Bronchial epithelial cell (primary cell): ENCODE measurements at regions not wholly inside any gene's neighbourhood (a gene's known extent, or its start where the extent isn't known, plus 50 kb on each side); places are given as distances from the start of the nearest gene placed in this dataset.

Source experiments
- DNase-seq: peaks from one replicate; pipeline ENCODE4 v3.0.0-alpha.2; 2010; ENCODE audit warnings: low read depth
- FAIRE-seq: peaks from 2 replicates; lab custom pipeline; 2011; peaks lifted over from hg19 to GRCh38; lab: Jason Lieb, UNC
- H3K27me3 ChIP-seq: 2 replicates; pipeline ENCODE4 v1.5.1; 2011; ENCODE audit warnings: low read length; ENCODE audit not compliant: control insufficient read depth, insufficient read depth
- H3K36me3 ChIP-seq: 2 replicates; pipeline ENCODE4 v1.5.1; 2011; ENCODE audit warnings: low read length; ENCODE audit not compliant: control insufficient read depth, insufficient read depth
- H3K4me3 ChIP-seq: 2 replicates; pipeline ENCODE4 v1.5.1; 2011; ENCODE audit warnings: mild to moderate bottlenecking, low read depth, low read length, control low read depth
- TF ChIP-seq, protein P1 (sequence below): IDR thresholded peaks from 2 replicates; pipeline ENCODE4 v1.5.1; 2011; ENCODE audit warnings: mild to moderate bottlenecking, moderate library complexity, low read length, control low read depth, inconsistent platforms; ENCODE audit not compliant: insufficient read depth, severe bottlenecking

DNA sequence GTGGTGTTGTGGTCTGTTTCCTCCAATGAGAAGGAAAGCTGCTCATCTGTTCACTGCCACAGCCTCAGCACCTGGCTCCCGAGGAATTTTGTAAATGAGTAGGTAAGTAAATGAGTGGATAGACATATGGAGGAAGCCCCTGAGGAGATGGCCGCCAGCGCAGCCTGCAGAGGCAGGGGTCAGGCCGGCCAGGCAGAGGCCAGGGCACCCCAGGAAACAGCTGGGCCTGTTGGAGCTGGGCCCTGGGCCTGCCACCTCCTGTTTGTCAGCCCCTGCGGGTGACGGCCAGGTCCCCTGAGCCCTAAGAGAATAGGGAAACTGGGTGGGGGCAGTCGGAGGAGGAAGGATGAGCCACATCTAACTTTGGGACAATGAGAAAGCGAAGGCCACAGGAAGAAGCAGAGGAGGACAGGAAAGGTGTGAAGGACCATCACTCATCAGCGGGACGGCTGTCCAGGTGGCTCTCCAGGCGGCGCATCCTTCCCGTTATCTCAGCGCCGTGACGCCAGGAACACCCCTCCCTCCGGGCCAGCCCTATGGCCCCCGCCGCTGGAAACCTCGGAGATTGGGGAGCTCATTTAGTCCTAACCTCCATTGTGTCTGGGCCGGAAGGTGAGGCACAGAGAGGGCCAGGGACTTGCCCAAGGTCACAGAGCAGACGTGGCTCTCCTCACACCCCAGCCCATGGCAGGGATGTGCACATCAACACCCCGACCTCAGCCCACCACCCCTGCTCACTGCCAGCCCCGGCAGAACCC lies 142.3 kb upstream of the UNC5B start:
- Histone ChIP-seq H3K36me3 (no peaks in the 10 kb centered on the region), H3K4me3 (no peak overlapping the region), H3K27me3 (peaks cover 6% of the 10 kb centered on the region)
- TF ChIP-seq, protein P1, sequence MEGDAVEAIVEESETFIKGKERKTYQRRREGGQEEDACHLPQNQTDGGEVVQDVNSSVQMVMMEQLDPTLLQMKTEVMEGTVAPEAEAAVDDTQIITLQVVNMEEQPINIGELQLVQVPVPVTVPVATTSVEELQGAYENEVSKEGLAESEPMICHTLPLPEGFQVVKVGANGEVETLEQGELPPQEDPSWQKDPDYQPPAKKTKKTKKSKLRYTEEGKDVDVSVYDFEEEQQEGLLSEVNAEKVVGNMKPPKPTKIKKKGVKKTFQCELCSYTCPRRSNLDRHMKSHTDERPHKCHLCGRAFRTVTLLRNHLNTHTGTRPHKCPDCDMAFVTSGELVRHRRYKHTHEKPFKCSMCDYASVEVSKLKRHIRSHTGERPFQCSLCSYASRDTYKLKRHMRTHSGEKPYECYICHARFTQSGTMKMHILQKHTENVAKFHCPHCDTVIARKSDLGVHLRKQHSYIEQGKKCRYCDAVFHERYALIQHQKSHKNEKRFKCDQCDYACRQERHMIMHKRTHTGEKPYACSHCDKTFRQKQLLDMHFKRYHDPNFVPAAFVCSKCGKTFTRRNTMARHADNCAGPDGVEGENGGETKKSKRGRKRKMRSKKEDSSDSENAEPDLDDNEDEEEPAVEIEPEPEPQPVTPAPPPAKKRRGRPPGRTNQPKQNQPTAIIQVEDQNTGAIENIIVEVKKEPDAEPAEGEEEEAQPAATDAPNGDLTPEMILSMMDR, result no peak
- FAIRE-seq (no peak), DNase-seq (no peak)

DNA sequence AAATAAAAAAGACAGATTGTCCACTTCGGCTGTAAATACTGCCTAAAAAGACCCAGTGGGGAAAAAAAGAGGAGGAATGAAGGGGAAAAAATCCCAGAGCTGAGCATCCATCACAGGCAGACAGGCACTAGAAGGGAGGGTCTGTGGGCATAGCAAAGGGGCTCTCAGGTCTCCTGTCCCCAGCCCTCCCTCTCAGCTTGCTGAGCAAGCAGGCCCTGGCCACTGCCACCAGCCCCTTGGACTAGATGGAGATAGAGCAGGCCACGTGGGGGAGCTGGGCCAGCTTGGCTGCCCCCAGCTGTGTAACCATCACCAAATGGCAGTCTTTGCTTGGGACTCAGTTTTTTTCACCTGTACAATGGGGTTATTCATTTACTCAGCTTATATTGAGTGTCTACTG lies 141.6 kb upstream of the UNC5B start:
- TF ChIP-seq, protein P1, result no peak
- no peak for FAIRE-seq

DNA sequence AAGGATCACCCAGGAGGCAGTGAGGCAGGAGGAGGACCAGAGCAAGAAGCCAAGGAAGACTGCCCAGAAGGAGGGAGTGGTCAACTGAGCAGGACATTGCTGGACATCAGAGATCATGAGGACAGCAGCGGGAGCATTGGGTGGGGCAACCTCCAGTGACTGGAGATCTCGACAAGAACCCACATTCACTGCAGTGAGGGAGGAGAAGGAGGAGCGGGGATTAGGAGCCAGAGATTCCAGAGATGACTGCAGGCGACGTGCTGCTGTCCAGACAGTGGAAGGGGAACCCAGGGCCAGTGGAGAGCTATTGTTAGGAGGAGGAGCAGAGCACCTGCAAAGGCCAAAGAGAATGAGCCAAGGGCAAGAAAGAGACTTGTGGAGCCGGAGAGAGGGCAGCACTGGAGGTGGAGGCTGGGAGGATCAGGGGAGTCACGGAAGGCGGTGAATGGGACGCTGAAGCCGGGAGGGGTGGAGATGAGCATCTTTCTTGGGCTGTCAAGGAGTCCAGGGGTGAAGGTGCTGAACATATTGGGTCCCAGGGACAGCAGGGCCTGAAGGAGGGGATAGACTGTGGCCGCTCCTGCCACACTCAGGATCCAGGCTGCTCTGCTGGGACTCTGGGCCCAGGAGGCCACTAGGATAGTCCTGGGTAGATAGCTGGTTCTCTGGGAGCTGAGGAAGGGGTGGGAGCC lies 140.1 kb upstream of the UNC5B start:
- DNase-seq (no peak), FAIRE-seq (peak; percentile 28)
- H3K36me3 ChIP-seq, result no peaks in the 10 kb centered on the region
- peaks cover 6% of the 10 kb centered on the region for H3K27me3 ChIP-seq
- TF ChIP-seq, protein P1, result no peak
- no peak overlapping the region for H3K4me3 ChIP-seq

More for the DNA sequence above, 141.6 kb upstream of the UNC5B start:
- Histone ChIP-seq H3K27me3 (peaks cover 6% of the 10 kb centered on the region), H3K4me3 (no peak overlapping the region), H3K36me3 (no peaks in the 10 kb centered on the region)
- DNase-seq, result no peak

DNA sequence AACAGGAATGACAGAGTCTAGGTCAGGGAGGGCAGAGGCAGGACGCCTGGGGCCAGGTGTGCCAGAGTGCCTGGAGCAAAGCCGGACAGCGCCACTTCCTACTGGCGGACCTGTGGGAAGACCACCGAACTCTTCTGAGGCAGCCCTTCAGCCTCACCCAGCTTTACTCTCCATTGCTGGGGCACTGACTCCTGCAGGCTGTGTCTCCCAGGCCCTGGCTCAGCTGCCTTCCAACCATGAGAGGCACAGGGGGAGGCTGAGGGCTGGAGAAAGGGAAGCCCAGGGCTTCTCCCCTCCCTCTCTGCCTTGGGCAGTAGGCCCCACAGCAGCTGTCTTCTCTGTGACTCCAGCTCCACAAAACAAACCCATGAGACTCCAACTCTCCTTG lies 139.6 kb upstream of the UNC5B start:
- peaks cover 6% of the 10 kb centered on the region for H3K27me3 ChIP-seq
- FAIRE-seq, result no peak
- DNase-seq, result no peak
- no peaks in the 10 kb centered on the region for H3K36me3 ChIP-seq
- TF ChIP-seq, protein P1, result no peak
- no peak overlapping the region for H3K4me3 ChIP-seq

DNA sequence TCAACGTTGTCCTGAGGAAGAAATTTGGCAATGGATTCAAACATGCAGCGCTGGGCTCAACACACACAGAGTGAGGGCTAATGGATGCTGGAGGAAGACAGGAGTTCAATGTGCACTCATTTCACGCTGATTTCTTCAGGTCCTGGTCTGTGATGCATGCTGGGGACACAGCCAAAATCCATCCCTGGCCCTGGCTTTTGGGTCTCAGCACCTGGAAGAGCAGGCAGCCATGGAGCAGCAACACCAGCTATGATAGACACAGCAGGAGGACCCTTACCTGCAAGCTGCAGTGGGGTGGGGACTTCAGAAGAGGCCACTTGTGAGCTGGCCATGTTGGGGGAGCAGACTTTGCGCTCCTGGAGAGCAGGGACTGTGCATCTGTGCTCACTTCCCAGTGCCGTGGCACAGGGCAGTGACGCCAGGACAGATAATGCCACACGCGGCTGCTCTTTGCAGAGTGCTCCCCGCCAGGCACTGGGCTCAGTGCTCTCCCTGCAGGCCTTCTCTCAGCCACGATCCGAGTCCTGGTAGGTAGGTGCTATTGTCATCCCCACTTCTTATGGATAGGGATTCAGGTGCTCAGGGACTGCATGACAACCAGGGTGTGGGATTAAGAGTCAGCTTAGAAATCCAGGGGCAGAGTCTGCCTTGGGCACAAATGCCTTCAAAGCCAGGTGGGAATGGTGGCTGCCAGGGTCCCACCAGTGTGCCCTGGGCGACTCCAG lies 138.8 kb upstream of the UNC5B start:
- FAIRE-seq, result peak; percentile 13
- Histone ChIP-seq H3K36me3 (no peaks in the 10 kb centered on the region), H3K27me3 (peaks cover 6% of the 10 kb centered on the region), H3K4me3 (no peak overlapping the region)
- DNase-seq, result no peak
- TF ChIP-seq, protein P1, result no peak
